K562 (cell line): ENCODE measurements at regions not wholly inside any gene's neighbourhood (a gene's known extent, or its start where the extent isn't known, plus 50 kb on each side); places are given as distances from the start of the nearest gene placed in this dataset.

Source experiments
- ATAC-seq: fragments of 200-7000 bp; cut with Tn5 transposase; 3 replicates; pipeline ENCODE4 v1.9.1; 2020; ENCODE audit warnings: moderate library complexity
- BruUV-seq: library from RNA; stranded (reverse); fragments of 400-500 nt; replicated peaks from 2 replicates; lab custom pipeline; 2021; lab: Mats Ljungman, UMichigan
- CTCF ChIA-PET: fragments of 300-600 bp; formaldehyde crosslinking; extraction: SDS; loops from one replicate; lab custom pipeline; 2021; ENCODE audit warnings: low intra/inter-chr PET ratio; lab: Yijun Ruan, JAX
- POLR2A ChIA-PET: fragments of 300-600, 350-650 bp; sonication (Branson Sonifier 250); formaldehyde crosslinking; extraction: SDS; loops from one replicate; lab custom pipeline; 2021; ENCODE audit warnings: antibody characterized with exemption, inconsistent platforms; lab: Yijun Ruan, JAX
- DNase-seq, 4 experiments: peaks; one replicate each; pipeline versions ENCODE4 v3.0.0 to v3.0.0-alpha.2; 2011 to 2018; ENCODE audit warnings: low spot score in 3 of 4, mixed read lengths in 3 of 4; ENCODE audit errors: extremely low read depth in 1 of 4
- FAIRE-seq: peaks from 2 replicates; lab custom pipeline; 2011; peaks lifted over from hg19 to GRCh38; lab: Jason Lieb, UNC
- H2AFZ ChIP-seq: 2 replicates; pipeline ENCODE4 v1.6.0; 2011; ENCODE audit warnings: low read depth, low read length, control low read depth, inconsistent platforms
- H3K27ac ChIP-seq: fragments of 200-600 bp; 3 replicates; pipeline ENCODE4 v1.8.0; 2011; ENCODE audit warnings: low read depth, mild to moderate bottlenecking, control low read depth, inconsistent platforms, low read length, moderate library complexity, mixed read lengths; ENCODE audit errors: extremely low read depth
- H3K27me3 ChIP-seq, 2 experiments: fragments of 300-600 bp in 1 of 2; 2 replicates in 1 of 2; 3 replicates in 1 of 2; pipeline versions ENCODE4 v1.6.0 to v1.8.0; 2011; ENCODE audit warnings: inconsistent platforms in 2 of 2, low read length in 2 of 2, mild to moderate bottlenecking in 1 of 2, mixed read lengths in 1 of 2, moderate library complexity in 1 of 2; ENCODE audit not compliant: control insufficient read depth in 2 of 2, insufficient read depth in 2 of 2
- H3K36me3 ChIP-seq: fragments of 300-600 bp; 3 replicates; pipeline ENCODE4 v1.8.0; 2011; ENCODE audit warnings: mild to moderate bottlenecking, low read length, inconsistent platforms; ENCODE audit not compliant: control insufficient read depth, insufficient read depth
- H3K4me1 ChIP-seq, 2 experiments: fragments of 200-600 bp in 1 of 2; replicated peaks in 1 of 2; 2 replicates in 1 of 2; 3 replicates in 1 of 2; pipeline versions ENCODE4 v1.5.1 to v1.8.0; 2011; ENCODE audit warnings: inconsistent platforms in 2 of 2, low read length in 2 of 2, mild to moderate bottlenecking in 1 of 2, mixed read lengths in 1 of 2, moderate library complexity in 1 of 2; ENCODE audit not compliant: control insufficient read depth in 2 of 2, insufficient read depth in 2 of 2
- H3K4me2 ChIP-seq: 2 replicates; pipeline ENCODE4 v1.6.1; 2011; ENCODE audit warnings: low read length, control low read depth, inconsistent platforms, mixed read lengths; ENCODE audit not compliant: insufficient read depth
- H3K4me3 ChIP-seq: fragments of 200-600 bp; sonication (generic), shearing (Covaris generic); 2 replicates; pipeline ENCODE4 v1.5.1; 2016; ENCODE audit warnings: control low read depth, inconsistent platforms
- H3K79me2 ChIP-seq: fragments of 200-600 bp; 3 replicates; pipeline ENCODE4 v1.8.0; 2011; ENCODE audit warnings: low read length, inconsistent platforms; ENCODE audit not compliant: control insufficient read depth, insufficient read depth
- H3K9ac ChIP-seq, 2 experiments: 2 replicates each; pipeline versions ENCODE4 v1.6.0 to v1.6.1; 2011; ENCODE audit warnings: low read depth in 2 of 2, low read length in 2 of 2, control low read depth in 1 of 2, inconsistent platforms in 1 of 2, mild to moderate bottlenecking in 1 of 2, mixed read lengths in 1 of 2; ENCODE audit not compliant: insufficient read depth in 1 of 2
- H3K9me1 ChIP-seq: one replicate; pipeline ENCODE4 v1.6.0; 2011; ENCODE audit warnings: inconsistent platforms, mild to moderate bottlenecking, low read length, moderate library complexity; ENCODE audit not compliant: control insufficient read depth, insufficient read depth
- H3K9me3 ChIP-seq: replicated peaks from 2 replicates; pipeline ENCODE4 v1.5.1; 2011; ENCODE audit warnings: low read depth, low read length, inconsistent platforms; ENCODE audit not compliant: control insufficient read depth, insufficient read depth
- H4K20me1 ChIP-seq: replicated peaks from 2 replicates; pipeline ENCODE4 v1.6.1; 2011; ENCODE audit warnings: low read length, inconsistent platforms, mixed read lengths; ENCODE audit not compliant: control insufficient read depth, insufficient read depth
- TCFL5 ChIP-seq: fragments of 250-450 bp; sonication (Bioruptor Pico); conservative IDR thresholded peaks from 2 replicates; pipeline ENCODE4 v1.6.1; 2021; ENCODE audit warnings: mild to moderate bottlenecking, moderate library complexity, matching md5 sums
- THRA ChIP-seq: fragments of 450-650 bp; IDR thresholded peaks from 2 replicates; pipeline ENCODE4 v1.6.1; 2017; ENCODE audit warnings: mild to moderate bottlenecking, moderate library complexity
- TRIM28 ChIP-seq: fragments of 450-650 bp; IDR thresholded peaks from 2 replicates; pipeline ENCODE4 v1.6.1; 2017
- TSC22D4 ChIP-seq: fragments of 450-650 bp; IDR thresholded peaks from 2 replicates; pipeline ENCODE4 v1.6.1; 2016; ENCODE audit warnings: missing genetic modification characterization, missing biosample characterization, control low read depth
- XRCC4 ChIP-seq: IDR thresholded peaks from one replicate; pipeline ENCODE4 v1.6.1; 2011; ENCODE audit not compliant: insufficient read depth, insufficient read length; ENCODE audit errors: extremely low read depth
- ZNF12 ChIP-seq: sonication (generic); formaldehyde crosslinking; IDR thresholded peaks from 2 replicates; pipeline ENCODE4 v1.4.0; 2020; ENCODE audit warnings: mild to moderate bottlenecking, missing genetic modification reagents
- WGBS: fragments of 100-300 bp; shearing (Covaris generic); methylation state at CpG from one replicate; pipeline ENCODE4 v1.1.6; 2016; ENCODE audit warnings: low coverage, mixed read lengths; ENCODE audit not compliant: insufficient coverage; ENCODE audit errors: missing lambda C conversion rate; 5-methylcytosine and 5-hydroxymethylcytosine counted together
- in situ Hi-C: fragments of 300-500 bp; cut with MboI; formaldehyde crosslinking; loops from 4 replicates; pipeline ENCODE4 v1.15.0; 2018; ENCODE audit warnings: inconsistent platforms, mixed read lengths
- intact Hi-C: fragments of 100-400 bp; cut with micrococcal nuclease; formaldehyde crosslinking; loops from 2 replicates; pipeline ENCODE4 v1.14.2; 2022
- TF ChIP-seq, protein P1 (sequence below): fragments of 450-650 bp; IDR thresholded peaks from 2 replicates; pipeline ENCODE4 v1.6.1; 2017; ENCODE audit warnings: antibody characterized with exemption, mild to moderate bottlenecking

DNA sequence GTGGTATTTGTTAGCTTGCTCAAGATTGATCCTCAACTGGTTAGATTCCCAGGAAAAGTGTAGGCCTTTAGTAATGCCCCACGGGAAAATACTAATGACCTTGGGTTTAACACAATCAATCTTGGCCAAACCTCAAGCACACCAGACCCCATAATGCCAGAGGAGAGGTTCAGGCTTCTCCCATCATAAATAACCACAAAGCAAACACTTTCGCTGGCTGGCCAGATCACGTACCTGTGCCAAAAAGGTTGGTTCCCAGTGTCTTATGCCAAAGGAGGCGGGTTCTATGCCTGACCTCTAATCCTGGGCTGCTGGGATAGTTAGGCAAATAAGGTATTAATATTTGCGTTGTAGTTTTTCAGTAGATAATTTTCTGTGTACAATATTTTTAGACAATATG, 379.2 kb upstream of the CDH18 start:
- WGBS = 0% methylated on average over 5 of the region's 5 CpGs
- no peaks in the 10 kb centered on the region for H3K9me1 ChIP-seq
- TF ChIP-seq, protein P1, sequence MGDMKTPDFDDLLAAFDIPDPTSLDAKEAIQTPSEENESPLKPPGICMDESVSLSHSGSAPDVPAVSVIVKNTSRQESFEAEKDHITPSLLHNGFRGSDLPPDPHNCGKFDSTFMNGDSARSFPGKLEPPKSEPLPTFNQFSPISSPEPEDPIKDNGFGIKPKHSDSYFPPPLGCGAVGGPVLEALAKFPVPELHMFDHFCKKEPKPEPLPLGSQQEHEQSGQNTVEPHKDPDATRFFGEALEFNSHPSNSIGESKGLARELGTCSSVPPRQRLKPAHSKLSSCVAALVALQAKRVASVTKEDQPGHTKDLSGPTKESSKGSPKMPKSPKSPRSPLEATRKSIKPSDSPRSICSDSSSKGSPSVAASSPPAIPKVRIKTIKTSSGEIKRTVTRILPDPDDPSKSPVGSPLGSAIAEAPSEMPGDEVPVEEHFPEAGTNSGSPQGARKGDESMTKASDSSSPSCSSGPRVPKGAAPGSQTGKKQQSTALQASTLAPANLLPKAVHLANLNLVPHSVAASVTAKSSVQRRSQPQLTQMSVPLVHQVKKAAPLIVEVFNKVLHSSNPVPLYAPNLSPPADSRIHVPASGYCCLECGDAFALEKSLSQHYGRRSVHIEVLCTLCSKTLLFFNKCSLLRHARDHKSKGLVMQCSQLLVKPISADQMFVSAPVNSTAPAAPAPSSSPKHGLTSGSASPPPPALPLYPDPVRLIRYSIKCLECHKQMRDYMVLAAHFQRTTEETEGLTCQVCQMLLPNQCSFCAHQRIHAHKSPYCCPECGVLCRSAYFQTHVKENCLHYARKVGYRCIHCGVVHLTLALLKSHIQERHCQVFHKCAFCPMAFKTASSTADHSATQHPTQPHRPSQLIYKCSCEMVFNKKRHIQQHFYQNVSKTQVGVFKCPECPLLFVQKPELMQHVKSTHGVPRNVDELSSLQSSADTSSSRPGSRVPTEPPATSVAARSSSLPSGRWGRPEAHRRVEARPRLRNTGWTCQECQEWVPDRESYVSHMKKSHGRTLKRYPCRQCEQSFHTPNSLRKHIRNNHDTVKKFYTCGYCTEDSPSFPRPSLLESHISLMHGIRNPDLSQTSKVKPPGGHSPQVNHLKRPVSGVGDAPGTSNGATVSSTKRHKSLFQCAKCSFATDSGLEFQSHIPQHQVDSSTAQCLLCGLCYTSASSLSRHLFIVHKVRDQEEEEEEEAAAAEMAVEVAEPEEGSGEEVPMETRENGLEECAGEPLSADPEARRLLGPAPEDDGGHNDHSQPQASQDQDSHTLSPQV = no peak
- no peak for TF ChIP-seq XRCC4
- no peak for TF ChIP-seq THRA
- no peak for TF ChIP-seq TCFL5 (CRISPR knock-in tag)
- no peak for TF ChIP-seq TRIM28
- no peak for TF ChIP-seq ZNF12 (CRISPR knock-in tag)
- TF ChIP-seq TSC22D4 (tag) = no peak
- H3K9ac ChIP-seq = no peak overlapping the region
- H3K4me3 ChIP-seq = no peak overlapping the region
- no peaks in the 10 kb centered on the region for H3K79me2 ChIP-seq
- H3K4me2 ChIP-seq = no peak overlapping the region
- no peaks in the 10 kb centered on the region for H4K20me1 ChIP-seq
- H3K36me3 ChIP-seq = no peaks in the 10 kb centered on the region
- DNase-seq = no peak
- H3K27me3 ChIP-seq = no peaks in the 10 kb centered on the region
- no peaks in the 10 kb centered on the region; the same call in none of the 2 replicates for H3K9me3 ChIP-seq
- no peak overlapping the region for H3K27ac ChIP-seq
- no peak for ATAC-seq
- intact Hi-C loops (no loop called here), in situ Hi-C loops (no loop called here)
- POLR2A ChIA-PET = no interaction called here
- no peak for FAIRE-seq
- CTCF ChIA-PET = no interaction called here
- no TSS peak for BruUV-seq
- no peaks in the 10 kb centered on the region for H3K4me1 ChIP-seq
- no peak overlapping the region for H2AFZ ChIP-seq
